ENCODE measurements at regions not wholly inside any gene's neighbourhood (a gene's known extent, or its start where the extent isn't known, plus 50 kb on each side); places are given as distances from the start of the nearest gene placed in this dataset.

GRCh38 chr2:204012072-204012653 lies 75.6 kb downstream of the ICOS start:
- no peak for DNase-seq (ENCODE audit: low read depth in 2 of 3, low spot score in 1 of 3)

- no peak for DNase-seq (ENCODE audit: low read depth in 2 of 3, low spot score in 1 of 3)
Observed at GRCh38 chr2:204015118-204015843, 78.7 kb downstream of the ICOS start.

GRCh38 chr2:204018717-204019116 lies 82.2 kb downstream of the ICOS start:
- no peak for DNase-seq (ENCODE audit: low read depth in 2 of 3, low spot score in 1 of 3)

GRCh38 chr2:204019572-204020501 lies 83.3 kb downstream of the ICOS start:
- DNase-seq (ENCODE audit: low read depth in 2 of 3, low spot score in 1 of 3): peak; percentile 53 to 65 (median 61)

- DNase-seq (ENCODE audit: low read depth in 2 of 3, low spot score in 1 of 3): no peak
Observed at GRCh38 chr2:204021290-204022081, 84.9 kb downstream of the ICOS start.

- DNase-seq (ENCODE audit: low read depth in 2 of 3, low spot score in 1 of 3): no peak
Observed at GRCh38 chr2:204022550-204022949, 86.0 kb downstream of the ICOS start.

GRCh38 chr2:204023088-204023487 lies 86.5 kb downstream of the ICOS start:
- DNase-seq (ENCODE audit: low read depth in 2 of 3, low spot score in 1 of 3): no peak

GRCh38 chr2:204024503-204024902 lies 87.9 kb downstream of the ICOS start:
- no peak for DNase-seq (ENCODE audit: low read depth in 2 of 3, low spot score in 1 of 3)

- DNase-seq (ENCODE audit: low read depth in 2 of 3, low spot score in 1 of 3): no peak
Observed at GRCh38 chr2:204024906-204025475, 88.4 kb downstream of the ICOS start.

- no peak for DNase-seq (ENCODE audit: low read depth in 2 of 3, low spot score in 1 of 3)
Observed at GRCh38 chr2:204026294-204026693, 89.7 kb downstream of the ICOS start.

- no peak for DNase-seq (ENCODE audit: low read depth in 2 of 3, low spot score in 1 of 3)
Observed at GRCh38 chr2:204027091-204027490, 90.5 kb downstream of the ICOS start.

- DNase-seq (ENCODE audit: low read depth in 2 of 3, low spot score in 1 of 3): no peak
Observed at GRCh38 chr2:204030322-204030721, 93.8 kb downstream of the ICOS start.

GRCh38 chr2:204031056-204031455 lies 94.5 kb downstream of the ICOS start:
- no peak for DNase-seq (ENCODE audit: low read depth in 2 of 3, low spot score in 1 of 3)

GRCh38 chr2:204032301-204032700 lies 95.7 kb downstream of the ICOS start:
- no peak for DNase-seq (ENCODE audit: low read depth in 2 of 3, low spot score in 1 of 3)

GRCh38 chr2:204033611-204034495 lies 97.3 kb downstream of the ICOS start:
- no peak for DNase-seq (ENCODE audit: low read depth in 2 of 3, low spot score in 1 of 3)

- no peak for DNase-seq (ENCODE audit: low read depth in 2 of 3, low spot score in 1 of 3)
Observed at GRCh38 chr2:204036706-204037105, 100.1 kb downstream of the ICOS start.

GRCh38 chr2:204037286-204037685 lies 100.7 kb downstream of the ICOS start:
- no peak for DNase-seq (ENCODE audit: low read depth in 2 of 3, low spot score in 1 of 3)

- no peak for DNase-seq (ENCODE audit: low read depth in 2 of 3, low spot score in 1 of 3)
Observed at GRCh38 chr2:204039298-204039838, 102.8 kb downstream of the ICOS start.

GRCh38 chr2:204040016-204040415 lies 103.5 kb downstream of the ICOS start:
- DNase-seq (ENCODE audit: low read depth in 2 of 3, low spot score in 1 of 3): no peak
